Erythroblast (primary cell): ENCODE measurements at regions not wholly inside any gene's neighbourhood (a gene's known extent, or its start where the extent isn't known, plus 50 kb on each side); places are given as distances from the start of the nearest gene placed in this dataset.

Source experiments
- GATA1 ChIP-seq: IDR thresholded peaks from 2 replicates; pipeline ENCODE4 v1.6.1; 2011; ENCODE audit warnings: low read depth, mild to moderate bottlenecking, control low read depth, low read length, moderate library complexity
- POLR2A ChIP-seq: IDR thresholded peaks from 2 replicates; pipeline ENCODE4 v1.6.1; 2011; ENCODE audit warnings: mild to moderate bottlenecking, low read length

DNA sequence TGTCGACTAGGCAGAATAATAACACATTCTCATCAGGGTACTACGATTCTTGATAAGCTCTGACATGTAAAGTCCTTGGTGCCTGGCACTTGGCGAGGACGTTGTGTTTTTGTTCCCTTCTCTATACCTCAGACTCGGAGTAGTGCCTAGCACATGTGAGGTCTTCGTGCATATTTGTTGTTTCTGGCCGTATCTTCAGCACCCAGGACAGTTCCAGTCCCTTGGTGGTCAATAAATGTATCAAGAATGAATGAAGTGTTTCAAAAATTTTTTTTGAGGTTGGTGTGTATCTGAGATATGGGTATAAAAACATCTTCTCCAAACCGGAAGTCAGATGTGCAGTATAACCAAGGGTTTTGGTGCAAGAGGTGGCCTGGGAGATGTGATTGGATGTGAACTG, 198.2 kb downstream of the AACS start:
- TF ChIP-seq POLR2A, result no peak
- TF ChIP-seq GATA1, result no peak
